GM18868 (cell line): ENCODE measurements at regions not wholly inside any gene's neighbourhood (a gene's known extent, or its start where the extent isn't known, plus 50 kb on each side); places are given as distances from the start of the nearest gene placed in this dataset.
A peak's percentile ranks its signal among the peaks of the same experiment; 100 is the strongest.

ENCODE experiments used
- ATAC-seq: cut with Tn5 transposase; IDR thresholded peaks from one replicate; pipeline ENCODE4 v1.9.1; 2021; ENCODE audit warnings: mild to moderate bottlenecking, moderate library complexity; ENCODE audit not compliant: unreplicated experiment

- ATAC-seq: no peak
Observed at GRCh38 chr13:80437231-80437630, 96.3 kb upstream of the SPRY2 start.

GRCh38 chr13:80436571-80437169 lies 95.7 kb upstream of the SPRY2 start:
- no peak for ATAC-seq

GRCh38 chr13:80430561-80430960 lies 89.6 kb upstream of the SPRY2 start:
- ATAC-seq: no peak

GRCh38 chr13:80428349-80429096 lies 87.6 kb upstream of the SPRY2 start:
- no peak for ATAC-seq

- ATAC-seq: no peak
Observed at GRCh38 chr13:80419416-80419815, 78.5 kb upstream of the SPRY2 start.

GRCh38 chr13:80413611-80414010 lies 72.7 kb upstream of the SPRY2 start:
- ATAC-seq: no peak

GRCh38 chr13:80408270-80408669 lies 67.3 kb upstream of the SPRY2 start:
- ATAC-seq: peak; percentile 54

- peak; percentile 39 for ATAC-seq
Observed at GRCh38 chr13:80400865-80401426, 60.0 kb upstream of the SPRY2 start.

GRCh38 chr13:80400164-80400864 lies 59.4 kb upstream of the SPRY2 start:
- peak; percentile 43 for ATAC-seq

- ATAC-seq: peak; percentile 43
Observed at GRCh38 chr13:80399340-80400163, 58.6 kb upstream of the SPRY2 start.
